Smooth muscle cell (in vitro differentiated cells): ENCODE measurements at regions not wholly inside any gene's neighbourhood (a gene's known extent, or its start where the extent isn't known, plus 50 kb on each side); places are given as distances from the start of the nearest gene placed in this dataset.

Experiments used
- DNase-seq: peaks from one replicate; lab custom pipeline; 2025; ENCODE audit not compliant: unreplicated experiment; lab: John Stamatoyannopoulos, UW
- H2AFZ ChIP-seq: fragments of 200-600 bp; sonication (generic); 2 replicates; pipeline ENCODE4 v1.6.0; 2016; ENCODE audit warnings: antibody characterized with exemption, low read depth, mild to moderate bottlenecking
- H3F3A ChIP-seq: fragments of 200-600 bp; sonication (generic); 2 replicates; pipeline ENCODE4 v1.6.0; 2017; ENCODE audit warnings: antibody characterized with exemption, low read depth
- H3K27ac ChIP-seq: fragments of 200-600 bp; sonication (generic); 2 replicates; pipeline ENCODE4 v1.5.1; 2016; ENCODE audit warnings: low read depth, mild to moderate bottlenecking
- H3K27me3 ChIP-seq: fragments of 200-600 bp; sonication (generic); 2 replicates; pipeline ENCODE4 v1.6.1; 2016; ENCODE audit warnings: low read depth, mild to moderate bottlenecking
- H3K36me3 ChIP-seq: fragments of 200-600 bp; sonication (generic); 2 replicates; pipeline ENCODE4 v1.5.1; 2016; ENCODE audit warnings: low read depth
- H3K4me1 ChIP-seq: fragments of 200-600 bp; sonication (generic); 2 replicates; pipeline ENCODE4 v1.5.1; 2016; ENCODE audit warnings: low read depth
- H3K4me2 ChIP-seq: fragments of 200-600 bp; sonication (generic); 2 replicates; pipeline ENCODE4 v1.6.0; 2016; ENCODE audit warnings: mild to moderate bottlenecking
- H3K4me3 ChIP-seq: fragments of 200-600 bp; sonication (generic); 2 replicates; pipeline ENCODE4 v1.5.1; 2016; ENCODE audit warnings: mild to moderate bottlenecking
- H3K79me2 ChIP-seq: fragments of 200-600 bp; sonication (generic); 2 replicates; pipeline ENCODE4 v1.6.0; 2016; ENCODE audit warnings: low read depth, mild to moderate bottlenecking
- H3K9ac ChIP-seq: fragments of 200-600 bp; sonication (generic); 2 replicates; pipeline ENCODE4 v1.6.0; 2016; ENCODE audit warnings: low read depth
- H3K9me3 ChIP-seq: fragments of 200-600 bp; sonication (generic); replicated peaks from 2 replicates; pipeline ENCODE4 v1.5.1; 2016; ENCODE audit warnings: low read depth
- H4K20me1 ChIP-seq: fragments of 200-600 bp; sonication (generic); 2 replicates; pipeline ENCODE4 v1.6.0; 2016; ENCODE audit warnings: low read depth
- CTCF ChIP-seq: fragments of 200-600 bp; sonication (generic); IDR thresholded peaks from 2 replicates; pipeline ENCODE4 v1.5.1; 2017; ENCODE audit warnings: borderline replicate concordance, mild to moderate bottlenecking, antibody characterized with exemption; ENCODE audit not compliant: insufficient read depth, poor library complexity, severe bottlenecking
- WGBS: methylation state at CpG from one replicate; pipeline ENCODE4 v1.1.7; 2016; ENCODE audit warnings: low lambda C conversion rate; 5-methylcytosine and 5-hydroxymethylcytosine counted together

DNA sequence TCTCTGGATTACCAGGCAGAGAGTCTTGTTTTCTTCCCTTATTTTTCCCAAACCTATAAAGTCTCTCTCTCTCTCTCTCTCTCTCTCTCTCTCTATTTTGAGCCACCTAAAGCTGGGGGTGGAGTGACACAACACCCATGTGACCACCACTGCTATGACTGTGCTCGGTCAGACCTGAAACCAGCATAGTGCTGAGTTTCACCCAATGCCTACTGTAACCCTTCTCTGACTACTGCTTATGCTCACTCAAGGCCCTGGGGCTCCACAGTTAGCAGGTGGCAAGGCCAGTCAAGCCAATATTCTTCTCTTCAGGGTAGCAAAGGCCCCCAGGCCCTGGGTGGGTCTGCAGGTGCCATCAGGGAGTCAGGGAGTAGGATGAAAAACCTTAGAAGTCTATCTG lies 114.7 kb upstream of the ARMCX2 start:
- Histone ChIP-seq H2AFZ (no peak overlapping the region), H3K4me1 (no peaks in the 10 kb centered on the region)
- WGBS = 100% methylated on average over 1 of the region's 1 CpG

GRCh38 chrX:101764538-101764937 lies 104.9 kb upstream of the ARMCX2 start:
- Histone ChIP-seq H3K36me3 (no peaks in the 10 kb centered on the region), H3K4me1 (no peaks in the 10 kb centered on the region), H2AFZ (no peak overlapping the region), H3K9me3 (no peaks in the 10 kb centered on the region), H3K27me3 (no peaks in the 10 kb centered on the region), H3K9ac (no peak overlapping the region), H3F3A (no peaks in the 10 kb centered on the region), H3K27ac (no peak overlapping the region), H3K4me2 (no peak overlapping the region), H3K4me3 (no peak overlapping the region), H4K20me1 (no peaks in the 10 kb centered on the region), H3K79me2 (no peaks in the 10 kb centered on the region)
- no peak for TF ChIP-seq CTCF
- WGBS = 70% methylated on average over 4 of the region's 4 CpGs
- DNase-seq = no peak

More for the DNA sequence above, 114.7 kb upstream of the ARMCX2 start:
- no peaks in the 10 kb centered on the region for H3K79me2 ChIP-seq
- H3K27ac ChIP-seq = no peak overlapping the region
- H3F3A ChIP-seq = no peaks in the 10 kb centered on the region
- no peak overlapping the region for H3K4me3 ChIP-seq
- H4K20me1 ChIP-seq = no peaks in the 10 kb centered on the region
- no peak for TF ChIP-seq CTCF
- no peak overlapping the region for H3K4me2 ChIP-seq
- no peaks in the 10 kb centered on the region for H3K9me3 ChIP-seq
- H3K27me3 ChIP-seq = no peaks in the 10 kb centered on the region
- DNase-seq = no peak
- H3K9ac ChIP-seq = no peak overlapping the region
- H3K36me3 ChIP-seq = no peaks in the 10 kb centered on the region

- no peaks in the 10 kb centered on the region for H3K79me2 ChIP-seq
- TF ChIP-seq CTCF = peak; percentile 43
- DNase-seq = no peak
- H3K4me2 ChIP-seq = no peak overlapping the region
- H4K20me1 ChIP-seq = no peaks in the 10 kb centered on the region
- H3K4me3 ChIP-seq = no peak overlapping the region
- no peak overlapping the region for H3K27ac ChIP-seq
- H3K9me3 ChIP-seq = no peaks in the 10 kb centered on the region
- peak overlapping the region; percentile 59 for H2AFZ ChIP-seq
- no peaks in the 10 kb centered on the region for H3K27me3 ChIP-seq
- H3K36me3 ChIP-seq = no peaks in the 10 kb centered on the region
- H3K4me1 ChIP-seq = no peaks in the 10 kb centered on the region
- no peaks in the 10 kb centered on the region for H3F3A ChIP-seq
- H3K9ac ChIP-seq = no peak overlapping the region
- WGBS = 17% methylated on average over 1 of the region's 1 CpG
These were observed 99.3 kb upstream of the ARMCX2 start for GRCh38 chrX:101759000-101759399.

DNA sequence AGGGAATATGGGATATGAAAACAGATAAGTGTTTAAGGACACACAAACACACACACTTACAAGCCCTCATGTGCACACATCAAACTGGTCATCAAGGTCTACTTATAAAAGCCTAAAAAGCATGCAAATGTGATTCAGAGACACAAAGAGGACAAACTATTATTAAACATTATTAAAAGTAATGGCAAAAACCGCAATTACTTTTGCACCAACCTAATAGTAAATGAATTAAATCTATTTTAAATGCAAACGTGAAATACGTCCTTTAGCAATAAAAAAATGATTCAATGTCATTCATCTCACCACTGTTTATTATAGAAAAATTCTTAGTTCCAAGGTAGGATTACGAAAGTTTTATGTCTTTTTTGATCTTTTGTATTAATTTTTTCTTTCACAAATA lies 91.1 kb upstream of the ARMCX2 start:
- WGBS = 70% methylated on average over 4 of the region's 4 CpGs
- Histone ChIP-seq H4K20me1 (no peaks in the 10 kb centered on the region), H2AFZ (no peak overlapping the region), H3K27ac (no peak overlapping the region), H3K36me3 (no peaks in the 10 kb centered on the region), H3K9ac (no peak overlapping the region), H3K4me2 (no peak overlapping the region), H3K27me3 (no peaks in the 10 kb centered on the region), H3F3A (no peaks in the 10 kb centered on the region), H3K4me3 (no peak overlapping the region), H3K79me2 (no peaks in the 10 kb centered on the region), H3K9me3 (no peaks in the 10 kb centered on the region), H3K4me1 (no peaks in the 10 kb centered on the region)
- TF ChIP-seq CTCF = no peak
- no peak for DNase-seq
